GM19395 (cell line): ENCODE measurements at regions not wholly inside any gene's neighbourhood (a gene's known extent, or its start where the extent isn't known, plus 50 kb on each side); places are given as distances from the start of the nearest gene placed in this dataset.
"Not testable (repeated sequence)": the region's sequence is repeated elsewhere in the genome, so short reads cannot be mapped to it uniquely, and the experiment has no call there.

ENCODE experiments used
- ATAC-seq: cut with Tn5 transposase; IDR thresholded peaks from one replicate; pipeline ENCODE4 v1.9.1; 2021; ENCODE audit warnings: mild to moderate bottlenecking, moderate library complexity; ENCODE audit not compliant: unreplicated experiment

DNA sequence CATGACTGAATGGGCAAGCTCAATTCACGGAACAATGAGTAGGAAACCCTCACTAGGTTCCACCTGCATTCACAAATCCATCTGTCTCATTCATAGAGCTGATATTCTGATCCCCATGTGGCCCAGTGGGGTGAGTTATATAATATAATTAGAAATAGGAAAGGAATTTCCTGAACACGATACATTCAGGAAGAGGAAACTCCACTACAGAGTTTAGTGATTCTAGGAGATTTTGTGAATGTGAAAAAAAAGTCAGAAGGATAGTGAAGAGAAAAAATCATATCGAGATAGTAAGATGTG lies 471.2 kb downstream of the GASK1B start:
- no peak for ATAC-seq

DNA sequence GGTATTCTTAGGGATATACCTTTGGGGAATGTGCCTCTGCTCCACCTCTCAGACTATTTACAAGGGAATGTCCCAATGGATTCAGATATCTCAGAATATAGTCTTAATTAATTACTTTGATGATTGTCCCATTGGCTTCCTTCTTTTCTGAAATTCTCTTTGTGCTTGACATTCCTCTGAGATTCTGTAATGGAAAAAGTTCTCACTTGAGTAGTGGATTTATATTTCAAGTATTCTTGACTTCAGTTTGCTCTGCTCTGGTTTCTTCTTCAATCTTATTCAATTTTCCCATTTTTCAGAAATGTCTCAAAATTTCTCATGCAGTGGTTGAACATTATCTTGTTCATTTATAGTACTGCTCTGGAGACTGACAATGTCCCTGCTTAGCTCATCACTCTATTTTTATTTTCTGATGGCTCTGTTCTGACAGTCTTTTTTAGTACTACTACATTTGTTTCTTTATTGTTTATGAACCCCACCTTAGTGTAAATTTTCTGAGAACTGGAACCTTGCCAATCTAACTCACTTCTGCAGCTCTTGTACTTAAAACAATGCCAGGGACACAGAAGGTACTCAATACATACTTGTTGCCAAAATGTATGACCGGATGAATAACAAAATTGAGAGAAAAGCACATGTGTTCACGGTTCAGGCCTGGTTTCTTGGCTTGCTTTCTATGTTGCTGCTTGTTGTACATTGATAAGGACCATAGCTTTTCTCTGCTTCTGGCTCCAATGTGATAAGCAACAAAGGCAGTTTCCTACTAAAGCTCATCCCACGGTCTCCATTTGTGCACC lies 471.7 kb downstream of the GASK1B start:
- no peak for ATAC-seq

DNA sequence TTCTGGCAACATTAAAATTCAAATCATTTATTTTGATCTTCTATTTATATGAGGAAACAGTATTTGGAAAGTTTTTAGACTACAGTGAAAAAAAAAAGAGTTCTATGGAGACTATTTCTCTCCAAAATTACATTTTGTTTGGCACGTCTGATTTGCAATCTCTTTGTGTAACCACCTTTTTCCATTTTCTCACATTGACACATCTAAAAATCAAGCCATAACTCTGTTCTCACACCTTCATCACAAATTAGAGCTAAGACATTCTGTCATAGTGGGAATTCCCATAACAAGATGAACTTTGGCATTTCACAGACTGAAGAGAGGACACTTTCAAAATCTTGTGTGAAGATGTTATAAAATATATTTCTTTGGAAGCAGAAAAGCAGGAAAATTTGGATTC lies 468.9 kb downstream of the GRIA2 start:
- no peak for ATAC-seq

DNA sequence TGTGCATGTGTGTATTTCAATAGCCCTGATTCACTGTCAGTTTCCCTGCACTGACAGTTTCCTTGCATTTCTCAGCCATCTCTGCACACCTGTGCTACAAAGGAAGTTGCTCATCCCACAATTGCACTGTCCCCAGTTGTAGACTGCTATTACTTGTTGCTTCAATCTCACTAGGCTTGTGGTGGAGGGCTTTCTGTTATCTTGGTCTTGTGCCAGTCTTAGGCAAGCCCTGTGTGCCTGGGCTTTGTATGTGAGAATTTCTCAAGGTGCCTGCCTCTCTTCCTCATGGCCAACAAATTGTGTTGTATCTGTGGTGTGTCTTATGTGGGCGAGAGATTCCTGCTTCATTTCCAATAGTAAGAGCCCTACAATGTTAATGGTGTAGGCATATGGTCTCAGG lies 467.4 kb downstream of the GRIA2 start:
- no peak for ATAC-seq

DNA sequence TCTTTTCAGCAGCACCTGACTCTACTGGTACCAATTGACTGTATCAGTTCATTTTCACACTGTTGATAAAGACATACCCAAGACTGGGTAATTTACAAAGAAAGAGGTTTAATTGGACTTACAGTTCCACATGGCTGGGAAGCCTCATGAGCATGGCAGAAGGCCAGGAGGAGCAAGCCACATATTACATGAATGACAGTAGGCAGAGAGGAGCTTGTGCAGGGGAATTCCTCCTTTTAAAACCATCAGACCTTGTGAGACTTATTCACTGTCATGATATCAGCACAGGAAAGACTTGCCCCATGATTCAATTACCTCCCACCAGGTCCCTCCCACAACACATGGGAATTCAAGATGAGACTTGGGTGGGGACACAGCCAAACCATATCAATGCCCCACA lies 458.8 kb downstream of the GRIA2 start:
- ATAC-seq, result not testable (repeated sequence)

DNA sequence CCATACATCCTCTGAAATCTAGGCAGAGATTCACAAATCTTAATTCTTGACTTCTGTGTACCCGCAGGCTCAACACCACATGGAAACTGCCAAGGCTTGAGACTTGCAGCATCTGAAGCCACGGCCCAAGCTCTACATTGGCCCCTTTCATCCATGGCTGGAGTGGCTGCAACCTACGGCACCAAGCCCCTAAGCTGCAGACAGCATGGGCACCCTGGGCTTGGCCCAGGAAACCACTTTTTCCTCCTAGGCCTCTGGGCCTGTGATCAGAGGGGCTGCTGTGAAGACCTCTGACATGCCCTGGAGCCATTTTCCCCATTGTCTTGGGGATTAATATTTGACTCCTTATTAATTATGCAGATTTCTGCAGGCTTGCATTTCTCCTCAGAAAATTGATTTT lies 457.9 kb downstream of the GRIA2 start:
- ATAC-seq, result no peak

DNA sequence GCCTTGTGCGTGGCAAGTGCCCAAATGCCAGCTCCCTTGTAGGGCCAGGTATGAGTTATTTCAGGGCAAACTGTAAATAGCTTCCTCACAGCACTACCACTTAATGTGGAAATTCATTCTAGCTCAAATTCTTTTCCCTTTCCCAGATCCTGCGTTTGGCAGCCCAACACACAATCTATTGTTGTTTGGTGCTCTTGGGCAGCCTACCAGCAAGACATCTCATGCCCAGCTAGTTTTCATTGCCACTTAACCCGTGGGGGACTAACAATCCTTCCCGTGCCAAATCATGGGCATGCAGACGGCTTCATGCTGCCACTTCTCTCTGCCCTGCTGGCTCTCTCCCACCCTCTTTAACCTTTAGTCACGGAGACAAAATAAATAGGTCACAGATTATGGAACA lies 454.2 kb downstream of the GRIA2 start:
- no peak for ATAC-seq

DNA sequence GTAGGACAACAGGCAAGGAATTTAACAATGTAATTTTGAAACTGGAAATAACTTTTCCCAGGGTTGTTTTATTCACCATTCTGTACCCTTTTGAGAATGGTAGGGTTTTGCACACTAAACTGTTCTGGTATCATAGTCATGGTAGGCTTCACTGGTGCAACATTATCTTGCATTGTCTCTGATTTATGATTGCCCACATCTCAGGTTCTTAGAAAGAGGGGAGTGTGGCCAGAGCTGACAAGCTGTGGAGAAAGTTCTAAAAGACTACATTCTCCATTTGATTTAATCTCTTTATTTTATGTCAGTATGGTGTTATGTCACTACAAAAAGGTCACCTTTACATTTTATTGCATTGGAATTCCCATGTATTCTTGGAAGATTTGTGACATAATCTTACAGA lies 447.3 kb downstream of the GRIA2 start:
- no peak for ATAC-seq

DNA sequence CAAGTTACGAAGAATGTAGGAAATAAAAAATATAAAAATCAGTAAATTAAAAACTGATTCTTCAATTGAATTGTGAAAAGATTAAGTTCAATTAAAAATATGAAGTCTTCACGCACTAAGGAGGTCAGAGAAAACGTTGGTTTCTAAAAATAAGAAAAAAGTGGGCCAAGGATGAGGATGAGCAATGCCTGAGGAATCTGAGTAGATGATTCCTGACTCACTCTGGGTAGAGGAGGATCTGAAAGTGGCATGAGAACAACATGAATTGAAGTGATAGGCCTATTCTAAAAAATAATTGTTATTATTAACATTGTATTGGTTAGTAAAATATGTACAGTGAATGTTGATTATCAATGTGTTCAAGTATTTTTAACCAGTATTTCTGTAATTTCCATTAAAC lies 444.2 kb downstream of the GRIA2 start:
- no peak for ATAC-seq

DNA sequence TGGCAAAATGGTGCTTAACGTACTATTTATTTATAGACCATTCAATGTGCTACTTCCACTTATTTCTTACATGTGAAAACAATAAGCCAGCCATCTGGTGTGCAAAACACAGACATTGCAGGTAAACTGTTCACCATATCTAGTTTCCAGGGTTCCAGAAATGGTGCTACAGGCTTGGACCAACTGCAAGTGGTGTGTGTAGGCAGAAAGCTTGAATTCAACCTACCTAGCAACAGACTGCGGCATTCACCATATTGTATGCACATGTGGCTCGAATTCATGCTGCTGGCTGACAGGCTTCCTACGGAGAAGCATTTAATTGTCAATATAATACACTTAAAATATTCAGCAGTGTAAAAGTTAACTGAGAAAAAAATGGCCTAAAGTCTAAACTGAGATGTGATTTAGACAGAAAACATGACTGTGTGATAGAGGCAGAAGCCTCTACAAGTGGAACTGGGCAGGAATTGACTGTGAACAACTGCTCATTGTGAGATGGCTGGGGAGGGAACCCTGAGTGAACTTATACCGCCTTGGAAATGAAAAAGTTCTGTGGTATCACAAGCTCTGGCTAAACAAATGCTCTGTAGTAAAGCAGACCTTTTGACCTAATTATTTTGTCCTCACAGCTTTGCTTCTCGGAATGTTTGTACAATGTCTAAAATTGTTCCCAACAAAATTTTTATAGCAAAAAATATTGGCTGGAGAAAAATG lies 434.7 kb downstream of the GRIA2 start:
- ATAC-seq, result no peak

DNA sequence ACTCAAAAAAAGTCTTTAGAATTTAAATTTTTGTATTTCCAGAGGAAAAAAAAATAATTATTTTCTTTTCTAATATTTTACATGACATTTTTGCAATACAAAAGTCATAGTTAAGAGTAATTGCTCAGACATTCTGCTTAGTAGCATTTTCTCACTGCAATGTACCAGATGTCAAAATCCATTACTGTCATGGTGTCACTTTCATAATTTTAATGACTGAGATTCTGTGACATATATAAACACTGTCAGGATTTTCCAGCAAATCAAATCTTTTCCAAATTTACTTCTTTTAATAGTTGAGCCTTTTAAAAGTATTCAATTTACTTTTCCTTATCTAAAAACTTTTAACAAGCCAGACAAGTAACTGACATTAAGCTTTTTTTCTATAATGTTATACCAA lies 422.7 kb downstream of the GRIA2 start:
- ATAC-seq, result no peak

DNA sequence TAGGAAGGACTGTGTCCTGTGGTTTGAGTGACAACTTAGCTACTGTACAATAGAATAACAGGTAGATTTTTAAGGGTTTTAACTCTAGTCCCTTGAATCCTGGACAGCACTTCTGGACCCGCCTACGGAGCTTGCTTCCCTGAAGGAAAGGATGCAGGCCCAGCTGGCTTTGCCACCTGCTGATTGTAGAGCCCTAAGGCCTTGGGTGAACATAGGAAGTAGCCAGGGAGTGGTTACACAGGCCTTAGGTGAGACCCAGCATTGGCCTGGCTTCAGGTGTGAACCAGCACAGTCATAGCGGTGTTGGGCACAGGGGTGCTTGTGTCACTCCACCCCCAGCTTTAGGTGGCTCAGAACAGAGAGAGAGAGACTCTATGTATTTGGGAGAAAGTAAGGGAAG lies 413.5 kb downstream of the GRIA2 start:
- no peak for ATAC-seq

DNA sequence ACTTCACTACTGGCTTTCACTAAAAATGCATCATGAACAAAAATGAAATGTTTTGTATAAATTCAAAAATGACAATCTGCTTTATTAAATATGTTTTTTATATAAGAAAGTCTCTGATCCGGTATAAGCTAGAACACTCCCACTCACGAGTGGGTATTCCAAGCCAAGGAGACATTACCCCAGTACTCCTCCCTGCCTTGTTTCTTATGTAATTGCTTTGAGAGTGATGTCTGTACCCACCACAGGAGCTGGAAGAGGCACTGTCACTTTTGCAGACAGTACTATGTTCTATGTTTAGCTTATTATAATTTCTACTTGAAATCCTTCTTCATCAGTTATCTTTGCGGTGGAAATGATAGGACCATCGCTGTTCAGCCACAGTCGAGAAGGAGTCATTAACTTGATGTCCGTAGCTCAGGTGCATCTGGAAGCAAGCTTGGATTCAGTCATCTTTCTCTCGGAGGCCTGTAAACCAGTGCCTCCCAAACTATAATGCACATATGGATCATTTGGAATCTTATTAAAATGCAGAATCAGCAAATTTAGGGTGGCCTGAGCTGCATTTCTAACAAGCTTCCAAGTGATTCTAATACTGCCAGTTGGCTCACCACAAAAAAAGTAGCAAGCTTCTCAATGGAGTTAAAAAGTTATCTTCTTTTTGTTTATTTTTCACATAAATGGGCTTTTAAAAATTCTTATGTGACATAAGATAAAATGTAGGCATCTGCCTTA lies 396.4 kb downstream of the GRIA2 start:
- ATAC-seq, result no peak

DNA sequence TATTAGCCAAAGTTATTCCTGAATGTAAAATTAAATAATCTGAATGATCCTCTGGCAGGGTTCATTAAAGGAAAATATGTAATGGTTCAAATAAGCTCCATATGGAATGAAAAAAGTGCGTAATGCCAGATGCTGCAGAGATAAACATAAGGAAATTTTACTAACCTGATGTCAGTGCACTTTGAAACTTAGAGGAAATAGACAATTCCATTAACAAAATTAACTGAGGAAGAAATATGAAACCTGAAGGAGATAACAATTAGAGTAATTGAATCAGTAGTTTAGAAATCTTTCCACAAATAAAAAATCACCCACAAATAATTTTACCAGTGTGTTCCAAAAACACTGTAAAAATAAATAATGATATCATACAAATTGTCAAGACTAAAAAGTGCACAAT lies 387.5 kb downstream of the GRIA2 start:
- no peak for ATAC-seq

DNA sequence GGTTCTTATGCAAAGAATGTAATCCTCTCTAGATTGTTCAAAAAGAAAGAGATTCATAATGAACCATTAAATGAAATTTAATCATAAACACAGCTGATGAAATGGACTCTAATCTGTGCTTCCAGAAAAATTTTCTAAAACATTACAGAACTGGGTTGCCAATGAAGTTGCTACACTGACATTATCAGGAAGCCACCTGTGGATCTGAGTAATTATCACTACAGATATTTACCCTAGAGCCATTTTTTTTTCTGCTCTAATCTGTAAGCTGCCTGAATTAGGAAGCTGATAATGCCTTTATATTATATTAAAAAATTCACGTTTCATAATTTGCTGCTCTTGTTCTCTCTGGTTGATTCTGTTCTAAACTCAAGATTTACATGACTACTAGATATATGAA lies 380.1 kb downstream of the GRIA2 start:
- no peak for ATAC-seq

DNA sequence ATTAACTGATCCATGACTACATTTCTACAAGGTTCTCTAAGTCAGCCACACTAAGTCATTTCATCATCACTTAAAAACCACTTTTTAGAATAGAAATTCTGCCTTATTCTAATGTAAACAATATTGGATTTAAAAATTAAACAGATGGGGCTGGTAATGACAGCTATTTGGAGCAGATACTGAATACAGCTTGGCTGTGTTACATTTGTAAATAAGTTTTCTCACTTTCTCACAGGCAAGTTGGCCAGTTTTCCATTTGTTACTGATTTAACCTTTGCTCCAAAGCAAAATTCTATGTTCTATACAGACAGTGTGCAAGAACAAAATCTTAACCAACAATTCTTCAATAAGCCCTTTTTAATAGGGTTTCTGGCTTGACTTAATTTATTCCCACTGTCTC lies 370.7 kb downstream of the GRIA2 start:
- no peak for ATAC-seq

DNA sequence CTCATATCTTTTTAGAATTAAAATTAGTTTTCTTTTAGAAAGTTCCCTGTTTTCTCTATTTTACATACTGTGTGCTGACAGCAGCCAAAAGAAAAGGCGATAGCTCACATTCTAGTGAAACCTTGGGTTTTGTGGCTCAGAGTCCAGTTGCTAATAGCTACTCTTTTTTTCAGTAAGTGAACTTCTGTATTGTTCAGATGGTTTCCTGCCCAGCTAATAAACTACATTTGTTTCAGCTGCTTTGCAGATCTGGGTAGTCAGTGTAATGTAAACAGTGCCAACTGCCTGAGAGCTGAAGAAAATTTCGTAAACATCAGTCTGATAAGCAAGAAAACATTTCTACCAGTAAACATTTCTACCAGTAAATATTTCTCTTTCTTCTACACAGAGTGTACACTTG lies 370.2 kb downstream of the GRIA2 start:
- no peak for ATAC-seq

DNA sequence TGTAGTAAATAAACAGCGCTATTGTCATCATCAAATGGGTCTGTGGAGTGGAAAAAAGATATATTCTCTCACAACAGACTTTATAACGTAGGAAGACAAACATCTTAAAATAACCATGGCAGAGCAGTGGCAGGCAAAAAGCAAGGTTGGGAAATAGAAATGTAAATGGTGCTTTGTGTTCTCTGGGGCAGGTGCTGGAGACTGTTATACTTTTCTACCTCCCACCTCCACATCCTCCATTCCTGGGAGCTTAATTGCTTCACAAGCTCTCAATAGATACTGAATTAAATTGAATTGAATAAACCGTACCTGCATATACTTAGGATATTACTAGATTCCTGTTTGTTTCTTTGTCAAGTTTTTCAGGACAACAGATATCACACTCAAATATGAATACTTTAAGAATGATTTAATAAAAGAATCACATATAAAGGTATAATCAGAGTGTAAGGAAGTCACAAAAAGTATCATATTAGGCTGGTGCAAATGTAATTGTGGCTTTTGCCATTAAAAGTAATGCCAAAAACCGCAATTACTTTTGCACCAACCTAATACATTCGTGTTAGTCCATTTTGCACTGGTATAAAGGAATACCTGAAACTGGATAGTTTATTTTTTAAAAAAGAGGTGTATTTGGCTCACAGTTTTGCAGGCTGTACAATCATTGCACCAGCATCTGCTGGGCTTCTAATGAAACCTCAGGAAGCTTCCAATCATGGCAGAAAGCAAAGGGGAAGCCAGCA lies 367.3 kb downstream of the GRIA2 start:
- no peak for ATAC-seq

DNA sequence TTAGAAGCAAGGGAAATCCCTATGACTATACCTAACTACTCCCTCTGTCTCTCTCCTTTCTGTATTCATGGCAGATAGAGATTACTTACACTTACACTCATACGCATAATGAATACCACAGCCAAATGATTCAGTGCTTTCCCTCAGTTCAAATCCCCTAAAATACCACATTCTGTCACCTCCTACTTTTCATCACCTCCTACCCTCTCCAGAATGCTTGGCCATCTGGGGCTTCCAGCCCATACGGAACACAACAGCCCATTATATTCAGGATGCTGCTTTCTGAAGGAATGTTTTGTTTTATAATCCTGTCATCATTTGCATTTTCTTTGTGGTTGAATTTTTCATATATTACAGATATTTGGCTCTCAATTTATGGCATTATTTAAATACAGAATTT lies 361.6 kb downstream of the GRIA2 start:
- no peak for ATAC-seq

DNA sequence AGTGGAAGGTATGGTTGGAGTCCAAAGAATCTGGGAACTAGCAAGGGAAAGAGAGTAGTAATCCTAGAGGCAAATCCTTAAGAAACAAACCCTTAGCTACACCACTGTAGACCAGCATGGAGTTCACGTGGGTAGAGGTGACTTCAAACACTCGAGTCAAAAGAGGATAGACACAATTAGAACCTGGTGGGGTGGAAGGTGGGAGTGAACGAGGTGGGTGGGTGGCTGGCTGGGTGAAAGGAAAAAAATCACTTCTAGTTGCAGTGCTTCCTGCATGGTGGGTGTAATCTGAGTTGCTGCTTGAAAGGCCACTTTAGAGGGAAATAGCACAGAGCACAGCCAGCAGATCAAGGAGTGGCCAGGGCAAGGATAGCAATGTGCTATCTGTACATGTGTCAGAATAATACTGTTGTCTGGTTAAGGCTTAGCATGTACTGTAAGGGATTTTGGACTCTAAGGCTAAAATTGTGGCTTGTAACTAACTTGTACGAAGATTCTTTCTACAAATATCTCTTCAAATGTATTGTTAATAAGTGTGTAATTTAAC lies 356.2 kb downstream of the GRIA2 start:
- ATAC-seq, result no peak

DNA sequence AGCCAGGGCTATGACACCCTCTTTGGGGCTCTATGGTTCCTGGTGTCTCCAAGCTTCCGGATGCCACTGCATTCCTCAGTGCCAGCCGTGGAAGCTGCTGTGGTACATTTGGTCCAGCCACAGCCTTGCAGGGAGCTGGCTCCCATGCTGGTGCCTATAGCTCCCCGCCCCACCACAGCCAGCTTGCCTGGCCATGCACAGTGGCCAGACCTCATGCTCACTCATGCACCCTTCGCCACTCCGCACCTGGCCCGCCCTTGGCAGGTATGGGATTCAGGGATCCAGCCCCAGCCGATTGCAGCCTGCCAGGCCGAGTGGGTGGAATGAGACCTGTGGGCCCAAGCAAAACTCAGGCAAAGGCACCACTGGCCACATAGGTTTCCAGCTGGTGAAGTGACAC lies 354.8 kb downstream of the GRIA2 start:
- no peak for ATAC-seq
